ENCODE measurements at regions not wholly inside any gene's neighbourhood (a gene's known extent, or its start where the extent isn't known, plus 50 kb on each side); places are given as distances from the start of the nearest gene placed in this dataset.

DNA sequence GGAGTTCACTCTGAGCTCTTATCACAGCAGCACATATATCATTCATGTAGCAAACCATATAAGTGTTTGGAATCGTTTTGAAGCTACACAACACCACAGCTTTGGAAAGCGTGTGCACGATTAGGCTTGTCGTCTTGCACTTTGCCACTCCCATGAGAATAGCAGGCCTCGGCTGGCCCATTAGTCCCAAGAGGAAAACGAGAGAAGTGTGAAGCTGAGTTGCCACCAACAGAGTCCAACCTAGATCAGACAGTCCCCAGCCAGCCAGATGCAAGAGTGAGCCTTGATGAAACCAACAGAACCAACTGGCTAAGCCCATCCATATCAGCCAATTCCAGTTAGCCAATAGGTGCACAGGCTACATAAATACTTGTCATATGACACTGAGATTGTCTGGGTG, 238.4 kb downstream of the C1orf94 start:
- TF ChIP-seq CTCF (IDR thresholded peaks at IDR 0.05; ENCODE audit: extremely low read depth in 1 of 2, insufficient read depth in 1 of 2, low read depth in 1 of 2, low read length in 2 of 2) (no peak), POLR2A (IDR thresholded peaks at IDR 0.05; ENCODE audit: low read depth, low read length) (no peak), GATA2 (IDR thresholded peaks at IDR 0.05; ENCODE audit: insufficient read depth, insufficient read length, low read depth, low read length) (no peak), POLR2AphosphoS5 (IDR thresholded peaks at IDR 0.05; ENCODE audit: insufficient read depth, low read depth, low read length) (no peak), FOS (IDR thresholded peaks at IDR 0.05; ENCODE audit: borderline replicate concordance, insufficient read depth, low read length) (no peak), EZH2 (IDR thresholded peaks at IDR 0.05; ENCODE audit: borderline replicate concordance, low read depth, low read length, severe bottlenecking) (no peak)

Measured in endothelial cell of umbilical vein (primary cell).